Colonic mucosa (tissue), 4 donors: ENCODE measurements at regions not wholly inside any gene's neighbourhood (a gene's known extent, or its start where the extent isn't known, plus 50 kb on each side); places are given as distances from the start of the nearest gene placed in this dataset.

Experiments used
- DNase-seq: peaks from one replicate; pipeline ENCODE4 v3.0.0-alpha.2; 2020
- H3K27ac ChIP-seq: fragments of 200-600 bp; one replicate; pipeline ENCODE4 v1.8.0; 2021
- H3K27me3 ChIP-seq: fragments of 200-600 bp; one replicate; pipeline ENCODE4 v1.8.0; 2021
- H3K36me3 ChIP-seq: fragments of 200-600 bp; one replicate; pipeline ENCODE4 v1.8.0; 2021
- H3K4me1 ChIP-seq: fragments of 200-600 bp; one replicate; pipeline ENCODE4 v1.8.0; 2021; ENCODE audit warnings: mild to moderate bottlenecking
- H3K4me3 ChIP-seq: fragments of 200-600 bp; one replicate; pipeline ENCODE4 v1.8.0; 2021
- H3K9ac ChIP-seq, 2 donors: one replicate each; pipeline ENCODE4 v1.7.0; 2013; ENCODE audit warnings: control low read depth in 2 of 2, low read depth in 2 of 2, low read length in 2 of 2
- H3K9me3 ChIP-seq: fragments of 200-600 bp; one replicate; pipeline ENCODE4 v1.8.0; 2021
- CTCF ChIP-seq: fragments of 200-600 bp; IDR thresholded peaks from one replicate; pipeline ENCODE4 v1.8.0; 2022; ENCODE audit warnings: antibody characterized with exemption, mild to moderate bottlenecking
- intact Hi-C: fragments of 100-400 bp; cut with DNase I; formaldehyde crosslinking; loops from one replicate; pipeline ENCODE4 v1.14.1; 2022
- donor health status: healthy.
- donor health status: DM: no; HTN: no; CAD: no.
- donor health status: DM: no; HTN: no; CAD: no.

- H3K36me3 ChIP-seq = no peaks in the 10 kb centered on the region
- H3K9ac ChIP-seq = no peak overlapping the region
- no peaks in the 10 kb centered on the region for H3K4me1 ChIP-seq
- no peaks in the 10 kb centered on the region for H3K27me3 ChIP-seq
- no peak for TF ChIP-seq CTCF
- H3K27ac ChIP-seq = no peak overlapping the region
- no peaks in the 10 kb centered on the region for H3K9me3 ChIP-seq
- intact Hi-C loops = no loop called here
- no peak for DNase-seq
- no peak overlapping the region for H3K4me3 ChIP-seq
Observed at GRCh38 chr4:44869222-44869882, 143.0 kb upstream of the GNPDA2 start.

GRCh38 chr4:44861756-44862155, 135.4 kb upstream of the GNPDA2 start:
- Histone ChIP-seq H3K27me3 (no peaks in the 10 kb centered on the region), H3K36me3 (no peaks in the 10 kb centered on the region), H3K9ac (no peak overlapping the region), H3K4me3 (no peak overlapping the region), H3K27ac (no peak overlapping the region), H3K9me3 (no peaks in the 10 kb centered on the region), H3K4me1 (no peaks in the 10 kb centered on the region)
- intact Hi-C loops = no loop called here
- DNase-seq = no peak
- TF ChIP-seq CTCF = no peak

- Histone ChIP-seq H3K36me3 (no peaks in the 10 kb centered on the region), H3K27me3 (no peaks in the 10 kb centered on the region), H3K9ac (no peak overlapping the region), H3K4me1 (no peaks in the 10 kb centered on the region), H3K27ac (no peak overlapping the region), H3K9me3 (no peaks in the 10 kb centered on the region), H3K4me3 (no peak overlapping the region)
- no peak for TF ChIP-seq CTCF
- intact Hi-C loops = no loop called here
- no peak for DNase-seq
Observed at GRCh38 chr4:44859477-44859876, 133.1 kb upstream of the GNPDA2 start.

- H3K4me1 ChIP-seq = no peaks in the 10 kb centered on the region
- TF ChIP-seq CTCF = no peak
- no peak overlapping the region for H3K27ac ChIP-seq
- H3K36me3 ChIP-seq = no peaks in the 10 kb centered on the region
- no peak overlapping the region for H3K4me3 ChIP-seq
- H3K9ac ChIP-seq = no peak overlapping the region
- intact Hi-C loops = no loop called here
- DNase-seq = no peak
- H3K9me3 ChIP-seq = no peaks in the 10 kb centered on the region
- no peaks in the 10 kb centered on the region for H3K27me3 ChIP-seq
Observed at GRCh38 chr4:44848466-44848865, 122.1 kb upstream of the GNPDA2 start.

GRCh38 chr4:44845993-44846392, 119.6 kb upstream of the GNPDA2 start:
- Histone ChIP-seq H3K27ac (no peak overlapping the region), H3K4me1 (no peaks in the 10 kb centered on the region), H3K36me3 (no peaks in the 10 kb centered on the region), H3K4me3 (no peak overlapping the region), H3K9me3 (no peaks in the 10 kb centered on the region), H3K27me3 (no peaks in the 10 kb centered on the region), H3K9ac (no peak overlapping the region)
- no peak for TF ChIP-seq CTCF
- intact Hi-C loops = no loop called here
- no peak for DNase-seq
